Neural progenitor cell (in vitro differentiated cells): ENCODE measurements at regions not wholly inside any gene's neighbourhood (a gene's known extent, or its start where the extent isn't known, plus 50 kb on each side); places are given as distances from the start of the nearest gene placed in this dataset.

ENCODE experiments used
- CTCF ChIP-seq: fragments of 200-600 bp; sonication (generic); IDR thresholded peaks from 2 replicates; pipeline ENCODE4 v1.5.1; 2017; ENCODE audit warnings: antibody characterized with exemption, mild to moderate bottlenecking
- EZH2 ChIP-seq: fragments of 200-600 bp; sonication (generic); IDR thresholded peaks from 2 replicates; pipeline ENCODE4 v1.6.1; 2017; ENCODE audit warnings: antibody characterized with exemption, mild to moderate bottlenecking, moderate library complexity
- EZH2phosphoT487 ChIP-seq: fragments of 200-600 bp; sonication (generic); IDR thresholded peaks from 2 replicates; pipeline ENCODE4 v1.6.1; 2017; ENCODE audit warnings: antibody characterized with exemption

- TF ChIP-seq CTCF (no peak), EZH2phosphoT487 (no peak), EZH2 (no peak)
These were observed 334.1 kb upstream of the KLF6 start for GRCh38 chr10:4119107-4119506.
